ENCODE measurements at regions not wholly inside any gene's neighbourhood (a gene's known extent, or its start where the extent isn't known, plus 50 kb on each side); places are given as distances from the start of the nearest gene placed in this dataset.
"Not testable (repeated sequence)": the region's sequence is repeated elsewhere in the genome, so short reads cannot be mapped to it uniquely, and the experiment has no call there.

DNA sequence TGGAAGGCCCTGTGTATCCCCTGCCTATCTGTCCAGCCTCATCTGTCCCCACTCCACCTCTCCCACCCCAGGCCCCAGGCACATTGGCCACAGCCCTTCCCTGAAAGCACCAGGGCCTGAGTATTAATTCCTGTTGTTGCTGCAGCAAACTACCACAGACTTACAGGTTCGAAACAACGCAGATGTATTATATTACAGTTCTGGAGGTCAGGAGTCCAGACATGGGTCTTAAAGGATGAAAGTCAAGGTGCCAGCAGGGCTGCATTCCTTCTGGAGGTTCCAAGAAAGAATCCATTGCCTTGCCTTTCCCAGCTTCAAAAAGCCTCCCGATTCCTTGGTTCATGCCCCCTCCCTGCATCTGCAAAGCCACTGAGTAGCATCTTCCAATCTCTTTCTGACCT, 78.7 kb upstream of the LAPTM4A start:
- DNase-seq = no peak

DNA sequence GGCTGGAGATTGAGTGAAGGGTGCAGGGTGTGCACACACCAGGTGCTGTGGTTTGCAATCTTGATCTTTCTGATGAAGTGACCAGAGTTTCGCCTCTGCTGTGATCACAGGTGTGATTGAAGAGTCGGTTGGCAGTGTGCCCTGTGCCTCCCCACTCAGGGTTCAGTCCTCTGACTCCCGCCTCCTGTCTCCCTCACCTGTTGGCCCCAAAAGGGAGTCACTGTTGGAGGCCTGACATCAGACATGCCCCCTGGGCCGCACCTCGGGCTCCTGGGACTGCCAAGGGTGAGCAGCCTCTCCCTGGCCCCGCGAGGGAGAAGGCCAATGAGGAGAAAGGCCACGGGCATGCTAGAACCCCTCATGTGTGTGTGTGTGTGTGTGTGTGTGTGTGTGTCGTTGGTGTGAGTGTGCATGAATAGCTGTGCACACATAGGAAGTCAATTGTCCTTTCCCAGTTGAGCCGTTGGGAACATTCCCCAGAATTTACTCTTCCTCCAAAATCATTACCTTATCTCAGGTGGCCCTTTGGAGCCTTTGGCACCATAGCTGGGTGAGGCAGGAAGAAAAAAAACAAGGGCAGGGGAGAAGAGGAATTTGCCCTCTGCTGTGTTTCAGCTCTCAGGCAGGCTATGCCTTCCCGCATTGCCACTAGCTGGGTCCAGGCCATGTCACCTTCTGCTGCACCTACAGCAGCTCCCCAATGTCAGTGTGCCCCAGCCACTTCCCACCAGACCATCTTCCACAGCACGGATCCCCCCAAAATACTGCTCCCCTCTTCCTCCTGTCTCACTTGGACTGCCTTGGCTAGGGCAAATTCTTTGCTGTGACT, 78.1 kb upstream of the LAPTM4A start:
- DNase-seq = no peak

DNA sequence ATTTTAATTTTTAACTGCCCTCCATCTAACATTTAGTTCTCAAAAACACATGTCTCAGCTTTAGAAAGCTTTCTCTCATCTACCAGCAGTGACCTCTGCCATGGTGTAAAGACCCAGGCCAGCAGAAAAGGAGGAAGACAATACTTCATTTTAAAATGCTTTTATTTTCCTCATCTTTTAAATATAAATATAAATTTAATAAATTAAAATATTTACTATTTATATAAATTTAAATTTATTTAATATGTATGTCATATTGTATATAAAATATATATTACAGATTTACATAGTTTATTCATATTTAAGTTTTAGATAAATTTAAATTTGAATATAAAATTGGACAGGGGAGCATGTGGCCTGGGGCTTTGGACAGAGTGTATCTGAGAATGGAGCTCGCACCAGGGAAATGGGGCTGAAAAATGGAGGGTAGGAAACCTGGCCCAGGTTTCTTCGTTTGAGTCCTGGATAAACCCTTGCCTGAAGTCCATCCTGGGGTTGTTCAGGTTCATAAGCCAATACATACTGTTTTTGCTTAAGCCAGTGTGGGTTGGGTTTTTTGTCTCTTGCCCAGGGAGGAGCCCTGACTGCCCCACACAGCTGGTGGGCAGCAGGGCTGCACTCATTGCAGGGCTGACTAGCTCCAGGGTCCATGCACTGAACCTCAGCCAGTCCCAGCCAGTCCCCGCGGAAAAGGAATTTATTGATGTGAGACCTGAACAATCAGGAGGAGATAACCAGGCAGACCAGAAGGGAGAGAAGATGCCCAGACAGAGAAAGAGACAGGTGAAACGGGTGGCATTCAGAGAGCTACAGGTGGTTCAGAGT, 77.3 kb upstream of the LAPTM4A start:
- DNase-seq = no peak

DNA sequence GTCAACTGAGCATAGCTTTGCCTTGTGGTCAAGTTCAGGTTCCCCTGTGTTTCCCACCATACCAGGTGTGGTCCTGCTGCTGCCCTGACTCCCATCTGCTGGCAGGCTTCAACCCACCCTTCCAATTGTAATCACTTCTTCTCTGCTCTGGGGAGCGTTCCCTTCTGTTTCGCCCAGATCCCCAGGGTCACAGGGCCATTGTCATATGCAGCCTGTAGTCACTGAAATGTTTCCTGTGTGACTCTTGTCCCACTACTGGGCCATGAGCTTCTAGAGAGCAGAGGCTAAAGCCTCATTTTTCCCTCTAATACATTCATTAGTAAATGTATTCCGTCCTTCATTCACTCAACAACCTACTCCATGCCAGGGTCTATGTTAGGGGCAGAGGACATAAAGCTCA, 75.0 kb upstream of the LAPTM4A start:
- no peak for DNase-seq

DNA sequence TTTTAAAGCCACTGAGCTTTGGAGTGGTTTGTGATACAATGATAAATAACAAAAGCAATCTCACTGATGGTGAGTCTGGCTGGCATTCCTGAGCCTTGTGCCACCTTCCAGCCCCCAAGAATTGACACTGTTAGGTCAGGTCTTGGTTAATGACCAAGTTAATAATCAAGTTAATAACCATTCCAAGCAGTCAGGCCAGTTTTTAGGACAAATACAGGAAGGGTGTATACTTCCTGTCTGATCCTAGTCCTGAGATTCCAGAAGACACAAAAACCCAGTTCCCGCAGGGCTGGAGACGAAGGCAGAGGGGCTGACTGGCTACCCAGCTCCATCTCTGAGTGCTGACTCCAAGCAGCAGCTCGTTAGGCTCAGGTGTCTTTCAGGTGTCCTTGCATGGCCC, 74.6 kb upstream of the LAPTM4A start:
- DNase-seq = no peak

DNA sequence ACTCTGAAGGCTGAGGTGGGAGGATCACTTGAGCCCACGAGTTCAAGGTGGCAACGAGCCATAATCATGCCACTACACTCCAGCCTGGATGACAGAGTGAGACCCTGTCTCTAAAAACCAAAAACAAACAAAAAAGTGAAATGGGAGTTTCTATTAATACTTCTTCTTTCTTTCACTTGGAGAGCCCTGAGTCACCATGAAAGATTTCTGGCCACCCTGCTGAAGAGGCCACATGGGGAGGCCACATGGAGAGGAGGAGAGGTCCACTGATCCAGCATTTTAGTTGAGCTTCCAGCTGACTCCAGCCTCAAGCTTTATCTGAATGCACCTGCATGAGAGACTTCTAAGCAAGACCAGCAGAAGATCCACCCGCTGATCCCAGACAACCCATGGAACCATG, 74.2 kb upstream of the LAPTM4A start:
- DNase-seq = no peak

DNA sequence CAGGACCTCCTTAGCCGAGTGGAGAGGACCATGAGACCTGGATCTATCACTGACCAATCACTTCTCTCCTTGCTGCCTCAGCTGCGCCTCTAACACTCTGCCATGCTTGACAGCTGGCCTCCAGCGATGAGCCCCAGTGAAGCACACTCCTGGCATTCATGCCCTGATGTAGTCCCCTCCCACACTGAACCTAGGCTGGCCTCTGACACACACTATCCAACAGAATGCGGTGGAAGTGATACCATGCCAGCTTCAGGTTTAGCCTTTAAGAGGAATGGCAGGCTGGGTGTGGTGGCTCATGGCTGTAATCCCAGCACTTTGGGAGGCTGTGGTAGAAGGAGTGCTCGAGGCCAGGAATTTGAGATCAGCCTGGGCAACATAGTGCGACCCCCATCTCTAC, 73.7 kb upstream of the LAPTM4A start:
- DNase-seq = no peak

DNA sequence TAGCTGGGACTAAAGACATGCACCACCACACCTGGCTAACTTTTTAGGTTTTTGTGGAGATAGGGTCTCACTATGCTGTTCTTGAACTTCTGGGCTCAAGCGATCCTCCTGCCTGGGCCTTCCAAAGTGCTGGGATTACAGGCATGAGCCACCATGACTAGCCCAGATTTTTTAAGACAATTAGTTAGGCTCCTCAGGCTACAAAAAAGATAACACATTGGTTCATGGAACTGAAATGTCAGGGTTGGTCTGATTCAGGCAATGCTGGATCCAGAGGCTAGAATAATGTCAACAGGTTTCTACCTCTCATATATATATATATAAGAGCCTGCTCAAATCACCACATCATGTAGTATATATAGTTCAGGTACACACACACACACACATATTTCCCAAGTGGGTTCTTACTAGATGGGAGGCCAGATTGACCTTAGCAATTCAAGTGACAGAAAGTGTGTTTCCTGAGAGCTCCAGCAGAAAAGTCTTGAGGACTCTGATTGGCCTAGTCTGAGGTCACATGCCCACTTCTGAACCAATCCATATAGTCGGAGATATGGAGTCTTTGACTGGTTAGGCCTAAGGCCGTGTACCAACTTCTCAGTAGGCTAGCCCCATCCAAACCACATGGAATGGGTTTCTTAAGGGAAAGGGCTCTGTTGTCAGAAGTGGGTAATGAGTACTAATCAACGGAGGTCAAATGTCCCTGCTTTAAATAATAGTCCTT, 72.6 kb upstream of the LAPTM4A start:
- no peak for DNase-seq

DNA sequence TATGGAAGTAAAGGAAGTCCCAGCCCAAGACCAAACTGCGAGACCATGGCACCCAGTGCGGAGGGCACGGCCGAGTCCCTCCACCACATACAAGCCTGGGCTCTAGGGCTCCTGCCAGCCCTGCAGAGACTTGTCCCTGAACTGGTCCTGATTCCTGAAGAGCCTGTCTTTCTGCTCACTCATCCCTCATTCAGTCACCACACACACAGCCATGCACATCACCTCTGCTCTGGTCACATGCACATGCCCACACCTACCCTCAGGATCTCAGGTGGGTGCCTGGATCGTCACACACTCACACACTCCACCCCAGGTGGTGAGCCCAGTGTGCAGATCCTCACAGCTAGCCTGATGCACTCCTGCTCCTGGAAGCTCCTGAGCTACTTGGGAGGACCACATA, 71.4 kb upstream of the LAPTM4A start:
- no peak for DNase-seq

DNA sequence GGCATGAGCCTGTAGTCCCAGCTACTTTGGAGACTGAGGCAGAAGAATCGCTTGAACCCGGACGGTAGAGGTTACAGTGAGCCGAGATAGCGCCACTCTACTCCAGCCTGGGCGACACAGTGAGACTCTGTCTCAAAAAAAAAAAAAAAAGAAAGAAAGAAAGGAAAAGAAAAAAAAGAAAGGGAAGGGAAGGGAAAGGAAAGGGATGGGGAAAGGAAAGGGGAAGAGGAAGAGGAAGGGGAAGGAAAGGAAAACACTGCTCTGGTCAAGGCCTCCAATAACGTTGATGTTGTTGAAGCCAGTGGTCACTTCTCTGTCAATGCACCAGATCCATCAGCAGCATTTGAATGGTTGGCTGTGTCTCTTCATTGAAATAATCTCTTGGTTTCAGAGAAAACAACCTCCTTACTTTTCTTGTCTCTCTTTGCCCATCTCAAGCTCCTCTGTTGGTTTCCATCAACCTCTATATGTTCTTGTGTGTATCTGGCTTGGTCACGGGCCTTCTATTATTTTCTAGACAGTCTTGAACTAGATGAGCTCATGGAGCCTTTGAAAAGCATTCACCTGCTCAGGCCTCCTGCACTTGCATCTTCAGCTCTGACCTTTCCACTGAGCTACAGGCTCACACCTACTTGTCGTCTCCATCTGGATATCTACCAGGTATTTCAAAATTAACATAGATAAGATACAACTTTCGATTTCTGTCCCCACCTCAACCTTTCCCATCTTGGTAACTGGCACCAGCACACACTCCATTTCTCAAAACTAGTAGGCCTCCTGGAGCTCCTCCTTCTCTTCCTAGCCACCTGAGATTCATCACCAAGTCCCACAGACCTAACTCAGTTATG, 69.4 kb upstream of the LAPTM4A start:
- DNase-seq = no peak

DNA sequence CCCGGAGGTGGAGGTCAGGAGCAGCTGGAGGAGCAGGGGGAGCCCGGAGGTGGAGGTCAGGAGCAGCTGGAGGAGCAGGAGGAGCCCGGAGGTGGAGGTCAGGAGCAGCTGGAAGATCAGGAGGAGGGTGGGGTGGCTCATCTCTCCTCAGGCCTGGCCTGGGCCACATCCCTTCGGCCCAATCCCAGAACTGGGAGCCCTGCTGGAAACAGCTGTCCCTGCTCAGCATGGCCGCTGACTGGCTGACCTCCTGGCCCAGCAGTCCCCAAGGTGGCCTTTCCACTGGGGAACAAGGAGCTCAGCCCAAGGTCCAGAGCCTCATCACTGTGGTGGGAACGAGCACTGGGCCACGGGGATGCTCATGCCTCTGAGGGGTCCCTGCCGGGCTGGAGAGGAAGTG, 66.6 kb upstream of the LAPTM4A start:
- no peak for DNase-seq

DNA sequence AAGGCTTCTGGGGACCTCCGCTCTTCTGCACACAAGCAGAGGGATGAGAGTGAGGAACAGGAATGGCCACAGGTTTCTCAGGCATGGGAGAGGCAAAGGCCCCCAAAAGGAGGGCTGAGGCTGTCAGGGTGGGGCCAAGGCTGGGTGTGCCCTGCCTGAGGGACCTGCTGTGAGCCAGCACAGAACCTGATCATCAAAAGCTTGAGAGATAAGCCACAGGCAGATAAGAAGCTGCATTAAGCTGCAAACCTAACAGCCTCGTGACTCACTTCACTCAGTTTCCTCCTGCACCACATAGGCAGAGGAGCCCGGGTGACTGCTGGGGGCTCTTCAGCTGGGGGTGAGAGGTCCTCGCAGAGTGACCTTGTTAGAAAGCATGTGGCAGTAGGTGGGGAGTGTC, 64.5 kb upstream of the LAPTM4A start:
- DNase-seq = no peak

DNA sequence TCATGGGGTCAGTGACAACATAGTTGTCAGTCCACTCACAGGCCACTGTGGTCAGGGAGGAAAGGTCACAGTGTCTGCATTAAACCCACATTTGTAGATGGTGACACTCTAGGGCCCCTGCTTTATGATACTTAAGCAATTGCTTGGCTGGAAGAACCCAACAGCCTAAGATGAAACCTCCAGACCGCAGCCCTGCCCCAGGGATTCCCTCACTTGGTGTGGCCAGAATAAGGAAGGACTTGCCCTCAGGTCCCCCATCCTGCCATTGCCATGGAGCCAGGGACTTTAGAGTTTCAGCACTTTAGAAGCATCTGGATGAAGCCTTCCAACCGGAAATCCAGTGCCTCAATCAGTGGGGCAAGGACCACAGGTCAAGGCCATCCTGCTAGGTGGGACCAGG, 63.9 kb upstream of the LAPTM4A start:
- no peak for DNase-seq

DNA sequence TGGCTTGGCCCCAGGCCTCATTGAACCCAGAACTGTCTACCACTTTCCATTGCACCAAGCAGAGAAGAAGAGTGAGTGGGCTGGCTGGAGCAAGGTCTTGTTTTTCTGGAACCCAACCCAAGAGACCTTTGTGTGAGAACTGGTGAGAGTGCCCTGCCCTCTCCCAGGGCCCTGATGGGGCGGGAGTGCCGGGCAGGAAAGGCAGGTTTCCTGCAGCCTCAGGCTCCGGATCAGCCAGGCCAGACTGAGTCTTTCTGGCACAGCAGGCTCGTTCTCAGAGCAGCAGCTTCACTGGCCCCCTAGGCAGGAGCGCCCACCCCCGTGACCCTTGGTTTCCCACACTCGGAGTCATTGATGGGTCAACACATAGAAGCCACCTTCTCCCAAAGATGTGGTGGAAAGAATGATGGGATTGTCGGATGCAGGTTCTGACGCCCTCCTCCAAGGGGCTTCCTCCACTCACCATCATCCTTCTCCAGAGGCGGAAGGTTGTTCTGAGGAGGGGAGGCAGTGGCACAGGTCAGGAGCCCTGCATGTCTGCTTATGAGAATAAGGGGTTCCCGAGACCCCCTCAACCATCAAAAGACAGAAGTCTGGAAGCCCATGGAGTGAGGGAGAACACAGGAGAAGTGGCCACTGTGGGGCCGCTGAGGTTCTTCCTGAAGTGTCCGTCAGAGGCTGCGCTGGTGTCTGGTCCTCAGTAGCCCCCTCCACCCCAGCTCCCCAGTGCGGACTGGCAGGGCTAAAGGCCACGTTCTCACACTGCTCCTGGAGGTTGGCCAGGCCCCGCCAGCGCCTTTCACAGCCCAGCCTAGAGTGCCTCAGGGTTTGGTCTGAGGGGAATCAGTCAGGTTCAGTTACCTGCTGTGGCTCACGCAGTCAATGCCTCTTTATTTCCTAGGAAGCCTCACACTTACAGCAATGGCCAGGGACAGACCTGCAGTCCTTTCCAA, 62.8 kb upstream of the LAPTM4A start:
- DNase-seq = no peak

DNA sequence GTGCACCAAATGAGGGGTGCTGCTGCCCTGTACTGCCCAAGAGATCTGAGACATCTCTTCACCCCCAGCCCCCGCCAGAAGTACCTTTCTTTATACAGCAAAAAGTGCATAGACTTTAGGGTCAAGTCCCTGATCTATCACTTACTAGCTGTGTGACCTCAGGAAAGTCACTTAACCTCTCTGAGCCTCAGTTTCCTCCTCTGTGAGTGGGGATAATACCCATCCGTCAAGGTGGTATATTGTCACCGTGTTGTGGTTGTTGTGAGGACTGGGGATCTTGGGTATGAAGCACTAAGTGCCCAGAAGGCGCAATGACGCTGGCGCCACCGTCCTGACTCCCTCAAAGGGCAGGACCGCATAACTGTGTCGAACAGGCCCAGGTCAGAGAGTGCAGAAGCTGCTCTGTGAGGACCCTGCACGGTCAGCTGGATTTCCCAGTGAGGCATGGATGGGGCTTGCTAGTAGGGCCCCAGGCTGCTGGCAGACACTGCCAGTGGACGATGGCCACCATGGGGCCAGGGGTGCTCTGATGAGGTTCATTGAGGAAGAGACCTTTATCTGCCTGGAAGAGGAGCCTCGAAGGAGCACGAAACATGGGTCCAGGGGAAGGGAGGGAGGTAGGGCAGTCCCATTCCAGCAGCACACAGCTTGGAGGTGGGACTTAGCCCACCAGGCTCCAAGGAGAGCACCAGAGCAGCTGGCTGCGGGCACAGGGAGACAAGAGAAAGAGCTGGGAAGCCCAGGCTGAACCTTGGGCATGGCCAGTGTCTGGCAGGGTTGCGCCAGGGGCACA, 61.8 kb upstream of the LAPTM4A start:
- no peak for DNase-seq

DNA sequence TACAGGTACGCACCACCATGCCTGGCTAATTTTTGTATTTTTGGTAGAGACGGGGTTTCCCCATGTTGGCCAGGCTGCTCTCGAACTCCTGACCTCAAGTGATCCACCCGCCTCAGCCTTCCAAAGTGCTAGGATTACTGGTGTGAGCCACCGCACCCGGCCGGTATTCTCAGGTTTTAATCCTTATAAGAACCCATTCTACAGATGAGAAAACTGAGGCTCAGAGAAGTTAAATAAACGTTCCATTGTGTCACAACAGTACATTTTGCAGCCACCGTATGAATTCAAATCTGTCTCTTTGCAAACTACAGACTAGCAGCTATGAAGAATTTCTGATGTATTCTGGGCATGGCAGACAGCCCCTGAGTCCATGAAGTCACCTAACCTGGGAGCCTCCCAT, 60.9 kb upstream of the LAPTM4A start:
- not testable (repeated sequence) for DNase-seq

DNA sequence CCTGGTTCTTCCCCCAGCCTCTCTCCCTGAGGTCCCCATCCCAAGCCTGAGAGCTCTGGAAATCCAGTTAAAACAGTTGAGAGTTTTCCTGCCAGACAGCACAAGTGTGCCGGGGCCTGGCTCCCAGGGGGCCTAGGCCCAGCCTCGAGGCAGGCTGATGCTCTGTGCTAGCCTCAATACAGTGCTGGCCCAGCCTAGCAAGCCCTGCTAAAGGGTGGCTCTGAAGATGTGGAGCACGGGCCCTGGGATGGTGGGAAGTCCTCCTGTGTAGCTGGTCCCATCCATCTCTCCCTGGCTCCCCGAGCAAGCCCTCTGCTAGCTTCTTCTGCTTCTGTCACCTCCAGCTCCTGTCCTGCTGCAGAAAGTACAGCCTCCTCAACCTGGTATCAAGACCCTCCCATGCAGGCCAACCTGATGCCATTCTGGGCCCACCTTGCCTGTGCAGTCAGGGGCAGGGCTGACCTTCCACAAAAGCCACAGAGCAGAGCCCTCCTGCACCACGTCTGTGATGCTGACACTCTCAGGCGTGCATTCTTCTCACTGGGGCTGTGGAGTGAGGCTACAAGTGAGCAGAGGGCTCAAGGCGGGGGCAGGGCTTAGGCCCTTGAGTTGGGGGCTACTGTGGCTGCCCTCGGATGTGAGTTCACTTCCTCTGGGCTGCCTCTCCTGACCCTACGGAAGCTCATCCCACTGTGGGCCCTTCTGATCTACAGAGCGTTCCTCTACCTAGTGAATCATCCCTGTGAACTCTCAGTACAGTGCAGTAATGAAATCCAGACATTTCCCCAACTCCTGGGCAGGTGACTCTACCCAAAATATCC, 60.1 kb upstream of the LAPTM4A start:
- no peak for DNase-seq

DNA sequence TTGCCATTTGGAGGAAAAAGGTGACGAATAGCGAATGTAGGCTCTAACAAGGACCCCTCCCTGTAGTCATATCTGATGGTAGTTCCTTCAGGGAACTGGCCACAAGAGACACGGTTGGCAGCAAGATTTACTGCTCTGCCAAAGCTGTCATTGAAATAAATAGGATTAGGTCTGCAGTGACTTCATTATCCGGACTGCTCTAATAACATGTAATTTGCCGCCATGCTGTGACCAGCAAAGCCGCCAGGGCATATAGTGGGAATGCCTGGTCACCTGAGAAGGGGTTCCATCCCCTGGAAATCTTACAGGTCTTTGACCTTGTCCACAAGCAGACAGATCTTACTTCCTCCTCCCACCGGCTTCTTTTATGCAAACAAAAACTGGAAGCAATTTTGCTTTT, 59.4 kb upstream of the LAPTM4A start:
- no peak for DNase-seq

DNA sequence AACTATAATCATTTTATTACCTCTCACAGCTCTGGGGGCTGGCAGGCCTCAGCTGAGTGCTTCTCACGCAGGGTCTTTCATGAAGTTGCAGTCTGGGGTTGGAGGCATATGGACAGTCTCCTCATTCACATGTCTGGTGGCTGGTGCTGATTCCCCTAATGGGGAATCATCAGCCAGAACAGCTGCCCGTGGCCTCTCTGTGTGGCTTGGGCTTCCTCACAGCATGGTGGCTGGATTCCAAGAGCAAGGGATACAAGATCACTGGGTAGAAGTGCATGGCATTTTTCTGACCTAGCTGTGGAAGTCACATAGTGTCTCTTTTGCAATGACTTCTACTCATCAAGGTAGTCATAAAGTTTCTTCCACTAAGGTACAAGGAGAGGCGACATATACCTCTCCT, 59.0 kb upstream of the LAPTM4A start:
- no peak for DNase-seq
